Adipocyte (in vitro differentiated cells): ENCODE measurements at regions not wholly inside any gene's neighbourhood (a gene's known extent, or its start where the extent isn't known, plus 50 kb on each side); places are given as distances from the start of the nearest gene placed in this dataset.

Source experiments
- DNase-seq: peaks from one replicate; pipeline ENCODE4 v3.0.0-alpha.2; 2015; ENCODE audit warnings: low read depth
- H3K27me3 ChIP-seq: replicated peaks from 2 replicates; pipeline ENCODE4 v1.7.0; 2013; ENCODE audit warnings: mild to moderate bottlenecking, low read length, moderate library complexity; ENCODE audit not compliant: control insufficient read depth, insufficient read depth
- H3K36me3 ChIP-seq: 2 replicates; pipeline ENCODE4 v1.7.0; 2013; ENCODE audit warnings: low read length, mild to moderate bottlenecking, moderate library complexity; ENCODE audit not compliant: control insufficient read depth, insufficient read depth, severe bottlenecking
- H3K4me1 ChIP-seq: 2 replicates; pipeline ENCODE4 v1.7.0; 2013; ENCODE audit warnings: mild to moderate bottlenecking, low read length, moderate library complexity; ENCODE audit not compliant: control insufficient read depth, insufficient read depth
- H3K4me3 ChIP-seq: 2 replicates; pipeline ENCODE4 v1.7.0; 2013; ENCODE audit warnings: mild to moderate bottlenecking, low read length, moderate library complexity
- H3K9ac ChIP-seq: 2 replicates; pipeline ENCODE4 v1.7.0; 2013; ENCODE audit warnings: mild to moderate bottlenecking, low read length, moderate library complexity
- H3K9me3 ChIP-seq: 2 replicates; pipeline ENCODE4 v1.7.0; 2013; ENCODE audit warnings: mild to moderate bottlenecking, low read length, moderate library complexity; ENCODE audit not compliant: control insufficient read depth

DNA sequence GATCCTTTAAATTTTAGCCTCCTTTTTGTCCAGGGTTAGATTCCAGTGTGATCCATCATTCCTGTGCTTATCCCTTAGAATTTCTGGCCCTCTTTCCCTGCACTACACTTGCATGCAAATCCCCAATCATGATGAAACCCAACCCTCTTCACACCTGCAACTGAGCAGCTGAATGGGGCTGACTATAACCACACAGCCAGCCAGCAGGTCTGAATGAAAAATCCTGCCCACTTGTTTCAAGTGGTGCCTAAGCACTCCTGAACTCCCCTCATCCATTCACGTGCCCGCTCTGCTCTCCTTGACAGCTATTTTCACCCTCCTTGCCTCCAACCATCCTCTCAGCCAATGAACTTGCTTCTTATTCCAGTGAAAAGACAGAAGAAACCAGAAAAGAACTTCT, 80.5 kb upstream of the AFF3 start:
- Histone ChIP-seq H3K36me3 (no peaks in the 10 kb centered on the region), H3K4me1 (no peaks in the 10 kb centered on the region), H3K9ac (no peak overlapping the region), H3K4me3 (no peak overlapping the region), H3K27me3 (peaks cover 39% of the 10 kb centered on the region), H3K9me3 (no peaks in the 10 kb centered on the region)
- no peak for DNase-seq

DNA sequence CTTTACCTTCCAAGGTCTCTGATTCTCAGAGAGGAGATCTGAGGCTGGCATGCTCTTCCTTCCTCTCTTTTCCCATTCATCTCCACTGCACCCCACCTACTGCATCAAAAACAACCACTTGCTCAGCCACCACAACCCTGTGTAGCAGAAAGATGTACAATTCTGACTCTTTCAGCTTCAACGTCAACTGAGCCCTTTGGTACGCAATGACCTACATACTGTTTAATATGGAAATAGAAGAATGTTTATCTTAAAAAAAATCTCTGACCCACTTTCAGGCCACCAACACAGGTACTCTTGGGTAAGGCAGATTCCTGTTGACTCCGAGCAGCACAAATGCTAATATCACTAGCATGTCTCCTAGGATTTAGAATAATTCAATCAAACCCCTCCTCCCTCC, 76.2 kb upstream of the AFF3 start:
- Histone ChIP-seq H3K9me3 (no peaks in the 10 kb centered on the region), H3K27me3 (peaks cover 23% of the 10 kb centered on the region), H3K4me3 (no peak overlapping the region), H3K9ac (no peak overlapping the region), H3K36me3 (no peaks in the 10 kb centered on the region), H3K4me1 (peaks cover 11% of the 10 kb centered on the region)
- DNase-seq: no peak

DNA sequence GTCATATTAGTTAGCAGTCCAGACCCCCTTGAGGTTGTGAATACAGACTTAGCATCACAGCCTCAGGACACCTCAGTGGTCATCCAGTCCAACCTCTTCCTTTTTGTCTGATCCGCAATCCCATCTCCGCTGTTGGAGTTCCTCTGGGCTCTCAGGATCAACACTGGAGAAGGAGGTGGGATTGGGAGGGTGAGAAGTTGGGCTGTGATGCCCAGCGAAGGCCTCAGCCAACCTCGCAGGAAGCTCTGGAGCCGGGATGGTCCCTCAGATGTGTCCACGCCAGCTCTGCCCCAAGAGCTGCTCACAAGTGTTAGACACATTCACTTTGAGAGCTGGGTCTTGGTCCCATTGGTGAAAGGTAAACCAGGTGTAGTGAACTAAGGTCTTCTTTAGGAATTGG, 74.9 kb upstream of the AFF3 start:
- H3K9me3 ChIP-seq: no peaks in the 10 kb centered on the region

DNA sequence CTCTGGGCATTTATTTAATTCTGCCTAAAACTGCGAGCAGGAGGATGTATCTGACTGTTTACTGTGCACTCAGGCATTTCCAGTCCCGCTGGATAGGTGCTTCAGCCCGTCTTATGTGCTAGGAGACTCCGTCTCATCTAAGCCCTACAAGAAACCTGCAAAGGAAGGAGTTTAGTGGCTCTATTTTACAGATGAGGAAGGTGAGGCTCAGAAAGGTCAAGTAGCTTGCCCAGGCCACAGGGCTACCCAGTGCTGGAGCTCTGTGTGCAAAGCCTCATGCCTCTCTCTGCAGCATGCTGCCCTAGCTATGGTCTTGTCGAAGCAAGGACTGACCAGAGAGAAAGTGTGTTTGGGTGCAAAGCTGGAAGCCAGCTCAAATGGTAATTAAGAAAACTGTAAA, 73.6 kb upstream of the AFF3 start:
- Histone ChIP-seq H3K36me3 (no peaks in the 10 kb centered on the region), H3K4me3 (no peak overlapping the region), H3K27me3 (peaks cover 15% of the 10 kb centered on the region), H3K9ac (no peak overlapping the region), H3K4me1 (peaks cover 11% of the 10 kb centered on the region), H3K9me3 (no peaks in the 10 kb centered on the region)
- no peak for DNase-seq

More for the DNA sequence above, 74.9 kb upstream of the AFF3 start:
- DNase-seq: no peak
- Histone ChIP-seq H3K9ac (no peak overlapping the region), H3K36me3 (no peaks in the 10 kb centered on the region), H3K4me1 (peaks cover 11% of the 10 kb centered on the region), H3K27me3 (peaks cover 15% of the 10 kb centered on the region), H3K4me3 (no peak overlapping the region)

DNA sequence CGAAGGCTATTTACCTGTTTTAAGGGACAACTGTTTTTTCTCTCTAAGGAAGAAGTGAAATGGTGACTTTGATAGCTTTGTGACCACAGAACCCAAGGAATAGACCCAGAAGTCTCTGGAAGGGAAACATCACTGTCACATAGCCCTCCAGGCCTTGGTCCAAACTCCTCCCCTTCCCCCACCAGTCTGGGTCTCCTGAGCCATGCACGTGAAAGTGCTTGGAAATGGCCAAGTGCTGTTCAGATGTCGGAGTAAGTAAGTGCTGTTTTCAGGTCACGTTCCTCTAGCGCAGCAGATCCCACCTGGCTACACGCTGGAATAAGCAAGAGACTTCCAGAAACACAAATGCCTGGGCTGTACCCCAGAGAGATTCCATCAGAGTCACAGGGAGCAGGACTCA, 73.0 kb upstream of the AFF3 start:
- no peak for DNase-seq
- no peak overlapping the region for H3K4me3 ChIP-seq
- H3K4me1 ChIP-seq: peaks cover 11% of the 10 kb centered on the region
- no peaks in the 10 kb centered on the region for H3K36me3 ChIP-seq
- H3K9ac ChIP-seq: no peak overlapping the region
- H3K27me3 ChIP-seq: peaks cover 15% of the 10 kb centered on the region
- no peaks in the 10 kb centered on the region for H3K9me3 ChIP-seq

DNA sequence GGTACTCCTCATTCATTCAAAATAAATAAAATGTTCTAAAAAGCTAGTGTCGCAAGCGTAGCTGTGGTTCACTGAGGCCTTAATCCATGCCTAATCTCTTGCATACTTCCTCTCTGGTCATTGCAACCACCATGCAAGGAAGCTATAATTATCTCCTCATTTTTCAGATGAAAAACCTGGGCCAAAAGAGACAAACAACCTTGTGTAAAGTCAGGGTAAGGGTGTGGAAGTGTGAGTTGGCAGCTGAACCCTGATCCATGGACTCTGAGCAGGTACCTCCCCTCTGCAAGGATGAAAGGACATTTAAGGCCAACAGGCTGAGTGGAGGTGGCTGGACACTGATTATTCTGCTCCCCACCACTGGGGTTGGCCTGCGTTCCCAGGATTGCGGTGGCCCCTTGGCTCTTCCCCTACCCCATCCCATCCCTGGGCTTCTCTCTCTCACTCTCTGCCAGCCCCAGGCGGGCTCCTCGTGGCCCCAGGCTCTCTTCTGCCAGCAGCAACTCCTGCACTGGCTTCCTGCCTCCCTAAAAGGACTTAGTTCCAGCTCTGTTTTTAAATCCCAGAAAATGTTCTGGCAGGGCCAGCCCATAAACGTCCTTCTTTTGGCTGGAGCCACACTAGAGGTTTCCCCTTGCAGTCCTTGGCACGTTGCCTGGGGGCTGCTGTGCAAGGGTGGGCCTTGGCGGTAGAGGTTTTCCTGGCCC, 72.0 kb upstream of the AFF3 start:
- Histone ChIP-seq H3K4me1 (peaks cover 11% of the 10 kb centered on the region), H3K9me3 (no peaks in the 10 kb centered on the region), H3K27me3 (peaks cover 11% of the 10 kb centered on the region), H3K4me3 (no peak overlapping the region), H3K9ac (no peak overlapping the region), H3K36me3 (no peaks in the 10 kb centered on the region)
- DNase-seq: peak; percentile 87

DNA sequence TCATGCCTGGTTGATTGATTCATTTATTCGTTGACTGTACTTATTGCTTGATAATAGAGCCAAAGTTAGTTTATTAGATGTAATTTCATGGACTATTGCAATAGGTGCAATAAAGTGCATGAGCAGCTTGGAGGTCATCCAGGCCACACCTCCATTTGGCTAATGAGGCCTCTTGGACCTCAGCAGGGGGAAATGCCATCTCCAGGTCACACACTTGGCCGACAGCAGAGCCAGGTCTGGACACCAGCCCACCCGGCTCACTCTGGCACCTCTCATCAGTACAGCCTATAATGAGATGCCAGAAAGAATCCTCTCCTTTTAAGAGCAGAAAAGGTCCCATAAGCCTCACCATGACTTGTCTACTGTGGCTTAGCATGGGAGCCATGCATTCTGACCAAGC, 71.2 kb upstream of the AFF3 start:
- no peaks in the 10 kb centered on the region for H3K36me3 ChIP-seq
- no peak overlapping the region for H3K9ac ChIP-seq
- no peak overlapping the region for H3K4me3 ChIP-seq
- H3K27me3 ChIP-seq: peaks cover 7% of the 10 kb centered on the region
- no peaks in the 10 kb centered on the region for H3K9me3 ChIP-seq
- H3K4me1 ChIP-seq: peaks cover 11% of the 10 kb centered on the region
- no peak for DNase-seq

DNA sequence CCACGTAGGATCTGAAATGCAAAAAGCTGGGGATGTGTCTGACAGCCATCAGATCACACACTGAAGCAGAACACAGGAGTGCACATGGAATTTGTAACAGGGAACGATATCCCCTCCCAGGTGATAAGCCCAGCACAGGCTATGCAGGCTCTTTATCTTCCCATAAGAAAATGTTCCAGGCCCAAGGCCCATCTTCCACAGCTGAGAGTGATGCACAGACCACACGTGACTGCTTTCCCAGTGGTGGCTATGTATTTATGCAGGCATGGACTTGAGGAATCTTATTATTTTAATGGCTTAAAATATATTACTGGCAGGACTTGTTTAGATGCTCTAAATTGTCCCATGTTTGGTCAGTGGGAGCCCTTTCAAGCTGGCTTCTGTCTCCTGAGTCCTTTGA, 70.5 kb upstream of the AFF3 start:
- H3K4me3 ChIP-seq: no peak overlapping the region
- H3K36me3 ChIP-seq: no peaks in the 10 kb centered on the region
- DNase-seq: no peak
- peaks cover 11% of the 10 kb centered on the region for H3K4me1 ChIP-seq
- H3K27me3 ChIP-seq: peaks cover 3% of the 10 kb centered on the region
- H3K9ac ChIP-seq: no peak overlapping the region
- no peaks in the 10 kb centered on the region for H3K9me3 ChIP-seq

DNA sequence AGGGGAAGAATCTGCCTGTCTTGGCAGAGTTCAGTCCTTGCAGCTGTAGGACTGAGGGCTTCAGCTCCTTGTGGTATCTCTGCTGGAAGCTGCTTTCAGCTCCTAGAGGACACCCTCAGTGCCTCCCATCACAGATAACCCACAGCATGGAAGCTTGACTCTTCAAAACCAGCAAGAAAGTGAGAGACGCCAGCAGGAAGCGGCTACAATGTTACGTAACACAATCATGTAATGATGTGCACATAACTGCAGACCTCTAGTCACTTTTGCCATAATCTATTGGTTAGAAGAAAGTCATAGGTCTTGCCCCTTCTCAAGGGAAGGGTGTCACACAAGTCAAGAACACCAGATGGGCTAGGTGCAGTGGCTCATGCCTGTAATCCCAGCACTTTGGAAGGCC, 69.1 kb upstream of the AFF3 start:
- H3K9ac ChIP-seq: no peak overlapping the region
- peaks cover 11% of the 10 kb centered on the region for H3K4me1 ChIP-seq
- H3K9me3 ChIP-seq: no peaks in the 10 kb centered on the region
- no peaks in the 10 kb centered on the region for H3K27me3 ChIP-seq
- no peak for DNase-seq
- H3K36me3 ChIP-seq: no peaks in the 10 kb centered on the region
- H3K4me3 ChIP-seq: no peak overlapping the region

DNA sequence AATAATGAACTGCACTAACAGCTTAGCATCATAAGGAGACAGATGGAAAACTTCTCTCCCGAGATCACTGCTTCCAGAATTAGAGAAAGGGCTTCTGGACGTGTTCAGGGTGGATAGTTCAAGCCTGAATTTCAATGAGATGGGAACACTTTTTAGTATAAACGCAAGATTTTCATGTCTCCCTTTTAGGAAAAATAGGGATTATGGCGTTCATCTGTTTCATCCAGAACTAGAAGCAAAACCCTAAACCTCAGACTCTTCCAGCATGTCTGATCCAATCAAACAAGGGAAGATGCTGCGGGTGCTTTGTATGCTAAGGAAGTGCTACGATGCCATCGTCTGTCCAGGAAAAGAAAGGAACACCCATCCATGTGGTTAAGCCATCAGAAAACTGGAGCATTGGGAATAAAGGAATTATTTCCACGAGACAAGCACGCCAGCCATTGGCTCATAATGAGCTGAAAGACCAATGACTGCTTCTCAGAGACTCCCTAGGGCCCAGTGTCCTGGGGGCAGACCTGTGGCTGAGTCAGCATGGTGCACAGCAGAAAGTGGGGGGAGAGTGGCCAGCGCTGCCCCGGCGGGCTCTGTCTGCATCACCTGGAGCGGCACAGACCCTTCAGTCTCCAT, 65.9 kb upstream of the AFF3 start:
- Histone ChIP-seq H3K9me3 (no peaks in the 10 kb centered on the region), H3K27me3 (peaks cover 3% of the 10 kb centered on the region), H3K36me3 (no peaks in the 10 kb centered on the region), H3K9ac (no peak overlapping the region), H3K4me1 (no peaks in the 10 kb centered on the region), H3K4me3 (no peak overlapping the region)
- no peak for DNase-seq

DNA sequence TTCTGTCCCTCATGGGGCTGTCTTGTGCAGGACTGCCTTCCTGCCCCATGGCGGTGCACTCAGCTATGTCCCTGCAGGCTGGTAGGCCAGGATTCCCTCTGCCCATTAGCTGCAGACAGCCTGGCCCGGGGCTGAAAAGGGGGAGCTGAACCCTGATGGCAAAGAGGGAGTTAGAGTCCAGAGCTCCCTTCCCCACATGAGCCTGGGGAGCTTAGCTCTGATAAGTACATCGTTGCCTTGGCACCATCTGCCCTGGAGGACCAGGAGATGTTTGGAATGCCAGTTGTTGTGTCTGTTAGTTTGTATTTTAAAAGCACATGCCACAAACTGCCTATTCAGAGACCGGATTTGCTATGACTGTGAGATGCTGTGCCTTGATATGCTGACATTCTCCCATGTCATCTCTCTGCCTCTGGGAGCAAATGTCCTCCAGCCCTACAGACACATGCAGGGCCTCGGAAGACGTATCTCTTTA, 65.1 kb upstream of the AFF3 start:
- no peak overlapping the region for H3K9ac ChIP-seq
- H3K9me3 ChIP-seq: no peaks in the 10 kb centered on the region
- no peak for DNase-seq
- H3K4me1 ChIP-seq: no peaks in the 10 kb centered on the region
- H3K27me3 ChIP-seq: peaks cover 3% of the 10 kb centered on the region
- no peaks in the 10 kb centered on the region for H3K36me3 ChIP-seq
- H3K4me3 ChIP-seq: no peak overlapping the region
